Bronchial epithelial cell (primary cell): ENCODE measurements at regions not wholly inside any gene's neighbourhood (a gene's known extent, or its start where the extent isn't known, plus 50 kb on each side); places are given as distances from the start of the nearest gene placed in this dataset.

Experiments
- DNase-seq: peaks from one replicate; pipeline ENCODE4 v3.0.0-alpha.2; 2010; ENCODE audit warnings: low read depth
- FAIRE-seq: peaks from 2 replicates; lab custom pipeline; 2011; peaks lifted over from hg19 to GRCh38; lab: Jason Lieb, UNC
- H3K27me3 ChIP-seq: 2 replicates; pipeline ENCODE4 v1.5.1; 2011; ENCODE audit warnings: low read length; ENCODE audit not compliant: control insufficient read depth, insufficient read depth
- H3K36me3 ChIP-seq: 2 replicates; pipeline ENCODE4 v1.5.1; 2011; ENCODE audit warnings: low read length; ENCODE audit not compliant: control insufficient read depth, insufficient read depth
- H3K4me3 ChIP-seq: 2 replicates; pipeline ENCODE4 v1.5.1; 2011; ENCODE audit warnings: mild to moderate bottlenecking, low read depth, low read length, control low read depth
- TF ChIP-seq, protein P1 (sequence below): IDR thresholded peaks from 2 replicates; pipeline ENCODE4 v1.5.1; 2011; ENCODE audit warnings: mild to moderate bottlenecking, moderate library complexity, low read length, control low read depth, inconsistent platforms; ENCODE audit not compliant: insufficient read depth, severe bottlenecking

DNA sequence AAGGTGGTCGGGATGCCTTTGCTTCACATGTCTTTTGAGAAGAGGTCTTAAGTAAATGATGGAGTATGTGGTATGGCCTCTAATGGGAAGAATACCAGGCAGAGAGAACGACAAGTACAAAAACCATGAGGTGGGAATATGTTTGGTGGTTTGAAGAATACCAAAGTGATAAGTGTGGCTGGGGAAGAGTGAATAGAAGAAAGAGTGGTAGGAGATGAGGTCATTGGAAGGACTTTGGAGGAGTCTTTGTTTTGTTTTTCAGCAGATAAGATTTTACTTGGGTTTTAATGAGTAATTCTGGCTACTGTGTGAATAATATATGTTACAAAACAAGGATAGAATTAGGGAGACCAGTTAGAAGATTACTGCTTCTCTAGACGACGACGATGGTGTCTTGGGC is 515.4 kb downstream of the RAB38 start:
- no peak overlapping the region for H3K4me3 ChIP-seq
- TF ChIP-seq, protein P1, sequence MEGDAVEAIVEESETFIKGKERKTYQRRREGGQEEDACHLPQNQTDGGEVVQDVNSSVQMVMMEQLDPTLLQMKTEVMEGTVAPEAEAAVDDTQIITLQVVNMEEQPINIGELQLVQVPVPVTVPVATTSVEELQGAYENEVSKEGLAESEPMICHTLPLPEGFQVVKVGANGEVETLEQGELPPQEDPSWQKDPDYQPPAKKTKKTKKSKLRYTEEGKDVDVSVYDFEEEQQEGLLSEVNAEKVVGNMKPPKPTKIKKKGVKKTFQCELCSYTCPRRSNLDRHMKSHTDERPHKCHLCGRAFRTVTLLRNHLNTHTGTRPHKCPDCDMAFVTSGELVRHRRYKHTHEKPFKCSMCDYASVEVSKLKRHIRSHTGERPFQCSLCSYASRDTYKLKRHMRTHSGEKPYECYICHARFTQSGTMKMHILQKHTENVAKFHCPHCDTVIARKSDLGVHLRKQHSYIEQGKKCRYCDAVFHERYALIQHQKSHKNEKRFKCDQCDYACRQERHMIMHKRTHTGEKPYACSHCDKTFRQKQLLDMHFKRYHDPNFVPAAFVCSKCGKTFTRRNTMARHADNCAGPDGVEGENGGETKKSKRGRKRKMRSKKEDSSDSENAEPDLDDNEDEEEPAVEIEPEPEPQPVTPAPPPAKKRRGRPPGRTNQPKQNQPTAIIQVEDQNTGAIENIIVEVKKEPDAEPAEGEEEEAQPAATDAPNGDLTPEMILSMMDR = no peak
- no peaks in the 10 kb centered on the region for H3K36me3 ChIP-seq
- FAIRE-seq (no peak), DNase-seq (no peak)
- no peaks in the 10 kb centered on the region for H3K27me3 ChIP-seq

GRCh38 chr11:87645626-87646025 is 529.6 kb downstream of the RAB38 start:
- no peak for DNase-seq
- FAIRE-seq = no peak

DNA sequence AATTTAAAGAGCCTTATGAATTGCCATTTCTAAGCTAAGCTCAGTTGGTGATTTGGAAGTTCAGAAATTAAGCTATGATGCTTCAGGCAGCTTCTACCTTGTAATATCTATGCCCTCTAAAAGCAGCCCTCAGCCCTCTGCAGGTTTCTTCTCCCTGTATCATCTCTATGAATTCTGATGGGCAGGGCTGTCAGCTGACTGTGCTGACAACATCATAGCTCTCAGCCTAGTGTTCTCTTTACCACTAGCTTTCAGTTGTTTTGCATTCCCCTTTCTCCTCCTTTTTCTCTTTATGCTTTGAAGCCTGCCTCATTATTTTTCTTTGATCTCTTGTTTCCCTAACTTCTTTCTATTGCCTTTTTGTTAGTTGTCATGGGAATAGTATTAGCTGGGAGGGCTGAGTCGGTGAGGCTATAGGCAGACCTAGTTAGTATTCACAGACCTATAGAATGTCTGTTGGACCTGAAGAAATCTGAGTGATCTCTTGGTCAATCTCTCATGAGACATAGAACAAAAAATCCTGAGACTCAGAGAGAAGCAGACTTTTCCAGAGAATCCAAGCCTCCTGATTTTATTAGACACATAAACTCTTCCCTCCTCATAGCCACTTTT is 535.4 kb downstream of the RAB38 start:
- H3K36me3 ChIP-seq = no peaks in the 10 kb centered on the region
- no peak for FAIRE-seq
- no peak for DNase-seq
- H3K27me3 ChIP-seq = no peaks in the 10 kb centered on the region
- H3K4me3 ChIP-seq = no peak overlapping the region
- TF ChIP-seq, protein P1 = no peak

More at GRCh38 chr11:87645626-87646025, 529.6 kb downstream of the RAB38 start:
- no peak overlapping the region for H3K4me3 ChIP-seq
- no peaks in the 10 kb centered on the region for H3K27me3 ChIP-seq
- H3K36me3 ChIP-seq = no peaks in the 10 kb centered on the region
- TF ChIP-seq, protein P1 = no peak

DNA sequence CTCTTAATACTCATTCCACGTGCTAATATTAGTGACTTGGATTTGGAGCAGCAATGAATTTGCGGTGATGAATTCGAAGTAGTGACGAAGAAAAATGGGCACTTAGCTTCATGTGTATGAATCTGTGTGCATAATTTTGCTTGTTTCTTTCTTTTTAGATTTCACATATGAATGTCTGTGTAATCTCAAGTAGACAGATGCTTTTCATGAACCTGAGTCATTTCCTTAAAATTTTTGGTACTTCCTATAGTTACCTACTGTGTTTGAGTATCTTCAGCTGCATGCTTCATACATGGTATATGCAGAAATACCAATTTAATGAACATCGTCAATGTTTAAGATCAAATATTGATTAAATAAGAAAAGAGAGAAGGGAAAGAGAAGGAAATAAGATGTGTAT is 540.2 kb downstream of the RAB38 start:
- no peak for FAIRE-seq
- no peak overlapping the region for H3K4me3 ChIP-seq
- H3K36me3 ChIP-seq = no peaks in the 10 kb centered on the region
- no peak for DNase-seq
- H3K27me3 ChIP-seq = no peaks in the 10 kb centered on the region
- TF ChIP-seq, protein P1 = no peak

DNA sequence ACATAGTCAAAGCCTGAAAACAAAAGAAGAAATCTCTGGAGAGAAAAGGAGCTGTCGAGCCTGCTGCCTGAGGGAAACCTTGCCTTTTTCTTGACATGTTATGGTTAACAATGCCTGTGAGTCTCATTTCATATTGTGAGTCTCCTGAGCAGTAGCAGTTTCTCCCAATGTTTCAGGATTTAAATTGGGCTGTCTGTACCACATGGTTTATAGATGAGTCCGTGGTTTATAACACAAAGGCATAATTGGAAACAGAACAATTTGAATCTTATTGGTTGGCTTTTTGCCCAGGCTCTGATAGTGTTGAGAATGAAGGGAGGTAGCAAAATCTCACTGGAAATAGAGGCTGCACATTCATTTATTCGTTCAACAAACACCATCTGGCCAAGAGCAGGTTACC is 540.9 kb downstream of the RAB38 start:
- FAIRE-seq = no peak
- Histone ChIP-seq H3K27me3 (no peaks in the 10 kb centered on the region), H3K36me3 (no peaks in the 10 kb centered on the region), H3K4me3 (no peak overlapping the region)
- no peak for DNase-seq
- TF ChIP-seq, protein P1 = no peak

DNA sequence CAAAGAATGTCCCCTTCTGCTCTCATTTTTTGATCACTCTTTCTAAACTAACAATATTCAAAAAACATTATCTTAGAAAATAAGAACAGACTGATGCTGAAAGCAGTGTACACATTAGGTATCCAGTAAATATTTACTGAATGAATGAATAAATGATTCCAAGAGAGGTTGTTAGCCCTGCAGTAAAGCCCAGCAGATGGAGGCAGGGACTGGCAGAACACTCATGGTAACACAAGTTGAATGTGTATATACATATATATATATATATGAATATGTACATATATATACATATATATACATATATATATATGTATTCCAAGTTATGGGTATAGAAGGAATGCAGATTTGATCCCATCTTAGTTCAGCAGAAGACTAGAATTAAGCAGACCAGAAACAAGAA is 546.3 kb downstream of the RAB38 start:
- no peaks in the 10 kb centered on the region for H3K27me3 ChIP-seq
- TF ChIP-seq, protein P1 = no peak
- H3K4me3 ChIP-seq = no peak overlapping the region
- H3K36me3 ChIP-seq = no peaks in the 10 kb centered on the region
- DNase-seq (no peak), FAIRE-seq (no peak)
